SK-N-SH treated with all-trans-retinoic acid at 6 μM for 48 hours (cell line): ENCODE measurements at regions not wholly inside any gene's neighbourhood (a gene's known extent, or its start where the extent isn't known, plus 50 kb on each side); places are given as distances from the start of the nearest gene placed in this dataset.

Experiments used
- ATAC-seq: fragments of 200-7000 bp; cut with Tn5 transposase; 3 replicates; pipeline ENCODE4 v1.9.1; 2020; ENCODE audit warnings: mild to moderate bottlenecking, moderate library complexity
- ARNTL ChIP-seq: fragments of 450-650 bp; formaldehyde crosslinking; IDR thresholded peaks from 2 replicates; pipeline ENCODE4 v1.5.0; 2020; ENCODE audit warnings: low read depth, mild to moderate bottlenecking, moderate library complexity, borderline replicate concordance
- BACH2 ChIP-seq: fragments of 250-450 bp; sonication (Bioruptor Pico); IDR thresholded peaks from 2 replicates; pipeline ENCODE4 v1.9.0; 2021; ENCODE audit warnings: mild to moderate bottlenecking, borderline replicate concordance
- CREB5 ChIP-seq: fragments of 250-450 bp; sonication (Bioruptor Pico); IDR thresholded peaks from 2 replicates; pipeline ENCODE4 v1.5.1; 2020; ENCODE audit warnings: low read depth, mild to moderate bottlenecking, moderate library complexity
- CSRNP3 ChIP-seq: fragments of 250-450 bp; sonication (Bioruptor Pico); IDR thresholded peaks from 2 replicates; pipeline ENCODE4 v1.5.1; 2021; ENCODE audit warnings: mild to moderate bottlenecking, moderate library complexity
- GLIS3 ChIP-seq: fragments of 250-450 bp; sonication (Bioruptor Pico); IDR thresholded peaks from 2 replicates; pipeline ENCODE4 v1.5.0; 2020; ENCODE audit warnings: mild to moderate bottlenecking, moderate library complexity
- ISL1 ChIP-seq: fragments of 250-450 bp; sonication (Bioruptor Pico); IDR thresholded peaks from 2 replicates; pipeline ENCODE4 v2.1.2; 2022; ENCODE audit warnings: mild to moderate bottlenecking, moderate library complexity
- OSR1 ChIP-seq: fragments of 250-450 bp; sonication (Bioruptor Pico); IDR thresholded peaks from 2 replicates; pipeline ENCODE4 v1.8.0; 2022; ENCODE audit warnings: moderate library complexity, mild to moderate bottlenecking, inconsistent platforms
- PATZ1 ChIP-seq: fragments of 250-450 bp; sonication (Bioruptor Pico); IDR thresholded peaks from 2 replicates; pipeline ENCODE4 v1.8.0; 2020; ENCODE audit warnings: mild to moderate bottlenecking, moderate library complexity, borderline replicate concordance
- PPARA ChIP-seq: fragments of 250-450 bp; sonication (Bioruptor Pico); IDR thresholded peaks from 2 replicates; pipeline ENCODE4 v1.5.0; 2020; ENCODE audit warnings: mild to moderate bottlenecking, borderline replicate concordance
- RARB ChIP-seq: fragments of 250-450 bp; sonication (Bioruptor Pico); IDR thresholded peaks from 2 replicates; pipeline ENCODE4 v1.8.0; 2021; ENCODE audit warnings: mild to moderate bottlenecking, moderate library complexity
- SNAI2 ChIP-seq: fragments of 250-450 bp; sonication (Bioruptor Pico); IDR thresholded peaks from 2 replicates; pipeline ENCODE4 v1.5.0; 2020; ENCODE audit warnings: mild to moderate bottlenecking, moderate library complexity
- TCF4 ChIP-seq: fragments of 250-450 bp; sonication (Bioruptor Pico); IDR thresholded peaks from 2 replicates; pipeline ENCODE4 v1.8.0; 2021; ENCODE audit warnings: mild to moderate bottlenecking, moderate library complexity, borderline replicate concordance
- TOX ChIP-seq: fragments of 250-450 bp; sonication (Bioruptor Pico); IDR thresholded peaks from 2 replicates; pipeline ENCODE4 v1.8.0; 2021; ENCODE audit warnings: mild to moderate bottlenecking, moderate library complexity, borderline replicate concordance
- TSHZ2 ChIP-seq: fragments of 250-450 bp; sonication (Bioruptor Pico); IDR thresholded peaks from 2 replicates; pipeline ENCODE4 v1.5.0; 2020; ENCODE audit warnings: mild to moderate bottlenecking, moderate library complexity
- ZNF8 ChIP-seq: fragments of 450-650 bp; formaldehyde crosslinking; IDR thresholded peaks from 2 replicates; pipeline ENCODE4 v1.5.0; 2020; ENCODE audit warnings: mild to moderate bottlenecking, moderate library complexity

- no peak for ATAC-seq
- TF ChIP-seq SNAI2 (CRISPR knock-in tag) (no peak), TOX (CRISPR knock-in tag) (no peak), TSHZ2 (CRISPR knock-in tag) (no peak), ARNTL (CRISPR knock-in tag) (no peak), PPARA (CRISPR knock-in tag) (no peak)
Observed at GRCh38 chr5:86008293-86008692, 609.4 kb upstream of the COX7C start.

GRCh38 chr5:86008704-86009103 lies 609.0 kb upstream of the COX7C start:
- ATAC-seq = no peak
- TF ChIP-seq RARB (CRISPR knock-in tag) = no peak
- TF ChIP-seq TCF4 (CRISPR knock-in tag) = no peak
- no peak for TF ChIP-seq OSR1 (CRISPR knock-in tag)
- TF ChIP-seq SNAI2 (CRISPR knock-in tag) = no peak
- no peak for TF ChIP-seq PATZ1 (CRISPR knock-in tag)
- TF ChIP-seq BACH2 (CRISPR knock-in tag) = no peak

- no peak for ATAC-seq
- TF ChIP-seq TSHZ2 (CRISPR knock-in tag) = no peak
- TF ChIP-seq CREB5 = no peak
- no peak for TF ChIP-seq PATZ1 (CRISPR knock-in tag)
- no peak for TF ChIP-seq BACH2 (CRISPR knock-in tag)
- no peak for TF ChIP-seq ISL1 (CRISPR knock-in tag)
- TF ChIP-seq OSR1 (CRISPR knock-in tag) = no peak
- TF ChIP-seq GLIS3 (CRISPR knock-in tag) = no peak
- TF ChIP-seq CSRNP3 (CRISPR knock-in tag) = no peak
- no peak for TF ChIP-seq ZNF8 (CRISPR knock-in tag)
- no peak for TF ChIP-seq ARNTL (CRISPR knock-in tag)
- TF ChIP-seq, all 23 proteins: peak for 0
Observed at GRCh38 chr5:86011937-86012336, 605.8 kb upstream of the COX7C start.
